HFFc6 (cell line): ENCODE measurements at regions not wholly inside any gene's neighbourhood (a gene's known extent, or its start where the extent isn't known, plus 50 kb on each side); places are given as distances from the start of the nearest gene placed in this dataset.
"Not testable (repeated sequence)": the region's sequence is repeated elsewhere in the genome, so short reads cannot be mapped to it uniquely, and the experiment has no call there.

ENCODE experiments used
- DNase-seq: peaks from one replicate; pipeline ENCODE4 v3.0.0-alpha.2; 2018
- H3K27ac Mint-ChIP-seq: 2 replicates; pipeline ENCODE4 v1.8.0; 2020; ENCODE audit warnings: mild to moderate bottlenecking, mixed read lengths
- H3K27me3 Mint-ChIP-seq: 2 replicates; pipeline ENCODE4 v1.8.0; 2021; ENCODE audit warnings: mild to moderate bottlenecking, moderate library complexity, mixed read lengths; ENCODE audit not compliant: insufficient read depth
- H3K36me3 Mint-ChIP-seq: 2 replicates; pipeline ENCODE4 v1.8.0; 2021; ENCODE audit warnings: low read depth, mixed read lengths
- H3K4me1 Mint-ChIP-seq: 2 replicates; pipeline ENCODE4 v1.8.0; 2020; ENCODE audit warnings: low read depth, mixed read lengths
- H3K4me3 Mint-ChIP-seq: 2 replicates; pipeline ENCODE4 v1.8.0; 2020; ENCODE audit warnings: mild to moderate bottlenecking, moderate library complexity, mixed read lengths
- H3K9me3 Mint-ChIP-seq: 2 replicates; pipeline ENCODE4 v1.8.0; 2020; ENCODE audit warnings: mild to moderate bottlenecking, mixed read lengths
- CTCF ChIP-seq: fragments of 200-600 bp; sonication (generic); IDR thresholded peaks from 2 replicates; pipeline ENCODE4 v1.5.0; 2021; ENCODE audit warnings: antibody characterized with exemption, mild to moderate bottlenecking

DNA sequence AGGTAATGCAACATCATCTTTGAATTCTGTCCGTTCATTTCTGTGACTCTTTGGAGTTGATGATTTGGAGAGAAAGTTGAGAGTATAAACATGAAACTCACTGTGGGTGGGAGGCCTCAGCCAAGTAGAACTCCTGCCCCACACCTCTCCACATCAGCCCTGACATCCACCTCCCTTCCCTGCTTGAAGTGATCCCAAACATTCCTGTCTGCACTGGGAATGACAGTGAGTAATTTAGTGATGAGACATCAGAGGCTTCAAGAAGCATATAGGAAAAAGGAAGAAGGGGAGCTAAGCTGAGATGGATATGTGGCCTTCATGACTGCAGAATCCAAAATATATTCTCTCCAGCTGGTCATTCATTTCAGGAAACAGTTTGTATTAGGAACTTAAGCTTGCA lies 151.8 kb downstream of the SPATA18 start:
- H3K4me3 Mint-ChIP-seq: no peak overlapping the region
- H3K27ac Mint-ChIP-seq: no peak overlapping the region
- no peaks in the 10 kb centered on the region; the same call in 1 of the 2 replicates for H3K9me3 Mint-ChIP-seq
- DNase-seq: no peak
- H3K27me3 Mint-ChIP-seq: peaks cover 4% of the 10 kb centered on the region; the same call in 1 of the 2 replicates
- no peaks in the 10 kb centered on the region; the same call in 1 of the 2 replicates for H3K4me1 Mint-ChIP-seq
- no peak for TF ChIP-seq CTCF
- no peaks in the 10 kb centered on the region for H3K36me3 Mint-ChIP-seq

DNA sequence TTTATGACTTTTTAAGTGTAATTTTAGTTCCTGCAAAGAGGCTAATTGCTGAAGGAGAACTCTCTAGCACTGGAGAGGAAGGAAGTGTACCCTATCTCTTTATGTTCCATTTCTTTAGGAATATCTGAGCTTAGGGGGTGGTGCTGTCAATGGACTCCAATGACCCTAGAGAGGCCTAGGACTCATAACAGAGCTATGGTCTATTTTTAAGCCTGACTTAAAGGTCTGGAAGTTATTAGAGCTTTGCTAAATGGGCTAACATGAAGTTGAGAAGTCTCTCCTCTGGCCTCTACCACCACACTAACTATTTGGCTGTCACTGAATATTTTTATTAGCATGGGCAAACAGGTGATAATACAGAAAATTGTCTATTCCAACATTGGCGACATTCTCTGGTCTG lies 152.2 kb downstream of the SPATA18 start:
- no peak for DNase-seq

GRCh38 chr4:52204921-52205320 lies 153.8 kb downstream of the SPATA18 start:
- H3K4me3 Mint-ChIP-seq: no peak overlapping the region
- no peak for TF ChIP-seq CTCF
- H3K4me1 Mint-ChIP-seq: no peaks in the 10 kb centered on the region; the same call in 1 of the 2 replicates
- no peak for DNase-seq
- no peak overlapping the region for H3K27ac Mint-ChIP-seq
- no peaks in the 10 kb centered on the region; the same call in 1 of the 2 replicates for H3K9me3 Mint-ChIP-seq
- H3K27me3 Mint-ChIP-seq: peaks cover 4% of the 10 kb centered on the region; the same call in 1 of the 2 replicates
- H3K36me3 Mint-ChIP-seq: no peaks in the 10 kb centered on the region

More for the DNA sequence above, 152.2 kb downstream of the SPATA18 start:
- no peaks in the 10 kb centered on the region for H3K36me3 Mint-ChIP-seq
- no peak overlapping the region for H3K4me3 Mint-ChIP-seq
- H3K27me3 Mint-ChIP-seq: peaks cover 4% of the 10 kb centered on the region; the same call in 1 of the 2 replicates
- no peak overlapping the region for H3K27ac Mint-ChIP-seq
- no peak for TF ChIP-seq CTCF
- no peaks in the 10 kb centered on the region; the same call in 1 of the 2 replicates for H3K9me3 Mint-ChIP-seq
- no peaks in the 10 kb centered on the region; the same call in 1 of the 2 replicates for H3K4me1 Mint-ChIP-seq

GRCh38 chr4:52207146-52207545 lies 156.0 kb downstream of the SPATA18 start:
- H3K27ac Mint-ChIP-seq, H3K9me3 Mint-ChIP-seq, H3K27me3 Mint-ChIP-seq, H3K36me3 Mint-ChIP-seq, DNase-seq, H3K4me1 Mint-ChIP-seq, H3K4me3 Mint-ChIP-seq: not testable (repeated sequence)

GRCh38 chr4:52212702-52213101 lies 161.6 kb downstream of the SPATA18 start:
- H3K9me3 Mint-ChIP-seq: no peaks in the 10 kb centered on the region; the same call in 1 of the 2 replicates
- no peak overlapping the region for H3K27ac Mint-ChIP-seq
- H3K4me3 Mint-ChIP-seq: no peak overlapping the region
- no peaks in the 10 kb centered on the region for H3K36me3 Mint-ChIP-seq
- H3K4me1 Mint-ChIP-seq: no peaks in the 10 kb centered on the region
- H3K27me3 Mint-ChIP-seq: no peaks in the 10 kb centered on the region; the same call in 1 of the 2 replicates
- no peak for TF ChIP-seq CTCF
- DNase-seq: no peak

- H3K4me3 Mint-ChIP-seq: no peak overlapping the region
- H3K36me3 Mint-ChIP-seq: no peaks in the 10 kb centered on the region
- no peaks in the 10 kb centered on the region; the same call in 1 of the 2 replicates for H3K27me3 Mint-ChIP-seq
- TF ChIP-seq CTCF: no peak
- no peak overlapping the region for H3K27ac Mint-ChIP-seq
- no peak for DNase-seq
- H3K4me1 Mint-ChIP-seq: no peaks in the 10 kb centered on the region
- no peaks in the 10 kb centered on the region for H3K9me3 Mint-ChIP-seq
These were observed 180.4 kb downstream of the SPATA18 start for GRCh38 chr4:52231526-52231925.
